ENCODE measurements at regions not wholly inside any gene's neighbourhood (a gene's known extent, or its start where the extent isn't known, plus 50 kb on each side); places are given as distances from the start of the nearest gene placed in this dataset.

DNA sequence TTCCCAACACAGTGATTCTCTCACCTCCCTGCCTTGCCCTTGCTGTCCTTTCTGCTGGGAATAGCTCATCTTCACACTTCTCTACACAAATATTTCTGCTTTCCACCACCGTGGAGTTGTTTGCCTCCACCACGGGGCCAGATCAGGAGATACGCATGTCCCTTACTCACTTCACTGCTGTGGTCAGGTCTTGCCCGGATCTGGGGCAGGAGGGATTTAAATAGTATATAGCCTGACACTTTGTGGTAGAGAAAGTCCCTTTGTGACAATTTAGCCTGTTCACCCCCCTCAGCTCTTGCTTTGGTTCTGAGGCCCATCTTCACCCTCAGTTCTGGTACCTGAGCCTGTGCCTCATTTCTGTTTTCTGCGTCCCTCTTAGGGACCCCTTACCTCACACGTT is 92.6 kb upstream of the PREP start:
- H3K4me3 ChIP-seq (ENCODE audit: low read length): no peak overlapping the region
- no peak for DNase-seq (ENCODE audit: low read depth)
- TF ChIP-seq, protein P1, sequence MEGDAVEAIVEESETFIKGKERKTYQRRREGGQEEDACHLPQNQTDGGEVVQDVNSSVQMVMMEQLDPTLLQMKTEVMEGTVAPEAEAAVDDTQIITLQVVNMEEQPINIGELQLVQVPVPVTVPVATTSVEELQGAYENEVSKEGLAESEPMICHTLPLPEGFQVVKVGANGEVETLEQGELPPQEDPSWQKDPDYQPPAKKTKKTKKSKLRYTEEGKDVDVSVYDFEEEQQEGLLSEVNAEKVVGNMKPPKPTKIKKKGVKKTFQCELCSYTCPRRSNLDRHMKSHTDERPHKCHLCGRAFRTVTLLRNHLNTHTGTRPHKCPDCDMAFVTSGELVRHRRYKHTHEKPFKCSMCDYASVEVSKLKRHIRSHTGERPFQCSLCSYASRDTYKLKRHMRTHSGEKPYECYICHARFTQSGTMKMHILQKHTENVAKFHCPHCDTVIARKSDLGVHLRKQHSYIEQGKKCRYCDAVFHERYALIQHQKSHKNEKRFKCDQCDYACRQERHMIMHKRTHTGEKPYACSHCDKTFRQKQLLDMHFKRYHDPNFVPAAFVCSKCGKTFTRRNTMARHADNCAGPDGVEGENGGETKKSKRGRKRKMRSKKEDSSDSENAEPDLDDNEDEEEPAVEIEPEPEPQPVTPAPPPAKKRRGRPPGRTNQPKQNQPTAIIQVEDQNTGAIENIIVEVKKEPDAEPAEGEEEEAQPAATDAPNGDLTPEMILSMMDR (conservative IDR thresholded peaks at IDR 0.05; ENCODE audit: low read depth, low read length): no peak

DNA sequence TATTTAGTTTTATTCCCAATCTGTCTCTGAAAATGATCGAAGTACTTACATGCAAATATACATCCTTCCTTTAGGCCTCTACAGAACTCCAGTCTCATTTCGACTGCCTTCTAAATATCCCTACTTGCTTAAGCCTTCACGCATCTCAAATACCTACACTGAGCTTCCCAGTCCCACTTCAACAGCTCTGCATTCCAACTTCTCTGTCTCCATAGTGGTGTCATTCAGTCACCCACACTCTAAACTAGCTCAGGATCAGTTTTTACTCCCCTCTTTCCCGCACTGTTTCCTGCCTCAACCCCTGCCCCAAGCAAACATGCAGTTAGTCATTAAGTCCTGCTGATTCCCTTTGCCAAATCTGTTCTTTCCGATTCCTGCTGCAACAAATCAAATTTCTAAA is 91.8 kb upstream of the PREP start:
- DNase-seq (ENCODE audit: low read depth): no peak
- TF ChIP-seq, protein P1 (conservative IDR thresholded peaks at IDR 0.05; ENCODE audit: low read depth, low read length): no peak
- no peak overlapping the region for H3K4me3 ChIP-seq (ENCODE audit: low read length)

DNA sequence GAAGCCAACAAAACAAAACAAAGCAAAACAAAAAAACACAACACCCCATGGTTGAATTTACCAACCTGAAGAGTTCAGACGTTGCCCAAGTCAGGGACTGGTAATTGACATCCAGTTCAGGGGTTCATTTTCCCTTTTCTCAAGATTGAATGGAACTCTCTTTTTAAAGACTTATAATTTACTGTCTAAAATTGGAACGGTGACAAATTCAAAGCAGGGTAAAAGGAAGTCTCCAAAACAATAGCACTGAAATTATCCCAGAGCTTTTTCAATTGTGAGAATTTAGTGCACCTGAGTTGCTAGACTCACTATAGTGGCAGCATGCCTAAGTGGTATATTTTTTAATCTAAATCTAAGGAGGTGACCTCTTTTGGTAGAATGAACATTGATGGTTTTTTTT is 90.9 kb upstream of the PREP start:
- H3K4me3 ChIP-seq (ENCODE audit: low read length): no peak overlapping the region
- DNase-seq (ENCODE audit: low read depth): no peak
- TF ChIP-seq, protein P1 (conservative IDR thresholded peaks at IDR 0.05; ENCODE audit: low read depth, low read length): no peak

DNA sequence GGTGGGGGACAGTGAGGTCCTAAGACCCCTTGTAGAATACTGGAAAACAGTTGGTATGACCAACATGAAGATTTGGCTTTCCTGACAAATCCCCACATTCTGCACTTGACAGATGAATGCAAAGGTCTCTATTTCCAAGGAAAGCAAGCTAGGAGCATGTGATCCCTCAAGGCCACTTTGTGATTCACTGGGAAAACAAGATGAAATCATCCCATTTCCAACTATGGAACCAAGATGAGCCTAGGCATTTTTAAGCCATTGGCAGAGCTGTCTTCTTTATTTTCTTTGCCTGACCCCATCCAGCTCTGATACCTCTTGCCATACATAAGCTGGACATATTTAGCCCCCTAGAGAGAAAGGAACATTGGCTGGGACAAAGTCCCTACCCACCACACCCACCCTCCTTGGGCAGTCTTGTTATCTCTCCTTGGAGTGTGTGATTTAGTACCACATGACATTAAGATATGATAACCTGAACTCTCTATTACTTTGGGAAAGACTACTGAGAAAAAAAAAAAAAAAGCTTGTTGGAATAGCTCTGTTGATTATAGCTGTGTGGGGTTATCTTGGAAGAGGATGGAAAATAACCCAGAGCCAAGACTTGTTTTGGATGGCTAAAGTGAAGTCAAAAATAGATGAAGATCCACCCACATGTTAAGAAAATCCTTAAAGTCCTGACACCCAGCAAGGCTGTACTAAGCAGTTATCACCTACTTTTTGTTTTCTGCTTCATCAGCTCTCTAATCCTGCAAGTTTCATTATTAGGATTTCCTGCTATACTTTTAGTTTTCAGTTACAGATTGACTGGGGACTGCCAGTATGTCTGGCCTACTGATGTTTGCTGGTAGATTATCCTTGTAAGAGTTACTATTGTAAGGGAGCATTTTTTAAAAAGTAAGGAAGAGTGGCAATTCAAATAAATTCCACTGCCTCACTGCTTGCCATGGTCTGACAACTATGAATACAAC is 90.1 kb upstream of the PREP start:
- TF ChIP-seq, protein P1 (conservative IDR thresholded peaks at IDR 0.05; ENCODE audit: low read depth, low read length): no peak
- H3K4me3 ChIP-seq (ENCODE audit: low read length): no peak overlapping the region
- DNase-seq (ENCODE audit: low read depth): no peak

DNA sequence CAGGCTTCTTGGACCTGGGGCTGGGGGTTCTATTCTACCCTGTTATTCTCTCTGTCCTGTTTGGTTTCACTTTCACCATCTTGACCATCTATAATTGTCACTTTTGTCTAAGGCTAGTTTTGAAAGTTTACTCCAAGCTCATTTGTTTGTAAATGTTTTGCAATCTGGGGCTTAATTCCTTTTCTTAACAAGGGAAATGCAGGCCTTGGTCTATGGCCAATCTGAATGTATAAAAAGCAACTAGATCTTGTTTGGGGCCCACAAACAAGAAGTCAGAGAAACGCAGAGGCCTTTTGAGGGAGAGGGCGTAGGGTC is 86.3 kb upstream of the PREP start:
- TF ChIP-seq, protein P1 (conservative IDR thresholded peaks at IDR 0.05; ENCODE audit: low read depth, low read length): no peak
- no peak overlapping the region for H3K4me3 ChIP-seq (ENCODE audit: low read length)
- no peak for DNase-seq (ENCODE audit: low read depth)

DNA sequence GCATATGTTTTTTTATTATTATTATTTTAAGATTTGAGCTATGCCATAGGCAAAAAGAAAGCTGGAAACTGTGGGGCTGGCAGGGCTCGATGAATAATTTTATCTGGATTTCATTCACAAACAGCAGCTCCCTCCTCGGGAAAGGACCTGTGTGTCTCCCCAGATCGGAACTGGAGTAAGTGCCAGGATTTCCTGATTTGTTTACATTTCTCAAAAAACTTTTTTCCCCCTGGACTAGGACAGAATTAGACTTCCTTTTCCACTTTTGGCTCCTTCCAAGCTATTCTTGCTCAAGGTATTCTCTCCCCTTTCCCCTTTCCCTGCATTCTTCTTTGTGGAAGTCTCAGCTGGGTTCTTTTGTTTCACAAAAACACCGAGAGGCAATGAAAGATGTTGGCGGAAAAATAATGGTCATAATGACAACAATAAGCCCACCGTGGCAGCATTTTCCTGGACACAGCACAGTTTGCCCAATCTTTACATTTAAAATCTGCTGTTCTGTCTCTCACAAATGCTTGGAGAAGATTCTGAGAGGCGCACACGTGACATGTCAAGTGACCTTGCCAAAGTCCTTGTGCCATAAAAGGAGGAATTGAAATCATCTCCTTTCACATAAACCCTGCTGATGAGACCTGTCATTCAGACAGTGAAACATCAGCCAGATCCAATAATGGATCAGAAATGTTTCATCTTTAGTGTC is 85.8 kb upstream of the PREP start:
- no peak overlapping the region for H3K4me3 ChIP-seq (ENCODE audit: low read length)
- TF ChIP-seq, protein P1 (conservative IDR thresholded peaks at IDR 0.05; ENCODE audit: low read depth, low read length): no peak
- no peak for DNase-seq (ENCODE audit: low read depth)
